ENCODE measurements at regions not wholly inside any gene's neighbourhood (a gene's known extent, or its start where the extent isn't known, plus 50 kb on each side); places are given as distances from the start of the nearest gene placed in this dataset.

- peaks cover 3% of the 10 kb centered on the region for H3K9me3 ChIP-seq (ENCODE audit: control insufficient read depth, insufficient read depth, low read length)
- no peak overlapping the region for H3K4me3 ChIP-seq (ENCODE audit: low read depth, low read length)
- no peaks in the 10 kb centered on the region for H3K4me1 ChIP-seq (ENCODE audit: control insufficient read depth, insufficient read depth, low read length)
- H3K36me3 ChIP-seq (ENCODE audit: control insufficient read depth, insufficient read depth, low read length): no peaks in the 10 kb centered on the region
- DNase-seq (ENCODE audit: low read depth in 4 of 6, low spot score in 6 of 6): no peak
- H3K27ac ChIP-seq (ENCODE audit: low read depth, low read length): no peak overlapping the region
- no peaks in the 10 kb centered on the region for H3K27me3 ChIP-seq (ENCODE audit: control insufficient read depth, insufficient read depth, low read length)
These were observed 103.7 kb downstream of the CYP26B1 start for GRCh38 chr2:72043985-72044384.

DNA sequence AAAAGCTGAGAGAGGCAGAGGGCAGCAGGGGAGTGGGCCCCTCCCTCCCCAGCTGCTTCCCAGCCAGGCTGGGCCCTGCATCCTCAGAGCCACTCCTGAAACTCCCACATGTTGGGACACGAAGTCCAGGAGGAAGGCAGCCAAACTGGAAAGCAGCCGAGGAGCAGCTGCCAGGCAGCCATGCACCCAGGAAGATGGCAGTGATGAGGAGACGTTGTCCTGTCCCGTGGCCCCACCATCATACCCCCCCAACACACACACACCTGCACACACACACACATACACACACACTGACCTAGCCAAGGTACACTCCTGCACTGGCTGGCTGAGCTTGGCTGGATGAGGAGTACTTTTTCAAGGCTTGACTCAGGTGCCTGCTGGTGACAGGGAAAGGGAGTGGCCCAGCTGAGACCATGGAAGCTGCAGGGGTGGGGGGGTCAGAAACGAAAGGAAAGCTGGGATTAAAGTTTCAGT is 106.0 kb downstream of the CYP26B1 start:
- WGBS (ENCODE audit: insufficient coverage): 68% methylated on average over 4 of the region's 5 CpGs

DNA sequence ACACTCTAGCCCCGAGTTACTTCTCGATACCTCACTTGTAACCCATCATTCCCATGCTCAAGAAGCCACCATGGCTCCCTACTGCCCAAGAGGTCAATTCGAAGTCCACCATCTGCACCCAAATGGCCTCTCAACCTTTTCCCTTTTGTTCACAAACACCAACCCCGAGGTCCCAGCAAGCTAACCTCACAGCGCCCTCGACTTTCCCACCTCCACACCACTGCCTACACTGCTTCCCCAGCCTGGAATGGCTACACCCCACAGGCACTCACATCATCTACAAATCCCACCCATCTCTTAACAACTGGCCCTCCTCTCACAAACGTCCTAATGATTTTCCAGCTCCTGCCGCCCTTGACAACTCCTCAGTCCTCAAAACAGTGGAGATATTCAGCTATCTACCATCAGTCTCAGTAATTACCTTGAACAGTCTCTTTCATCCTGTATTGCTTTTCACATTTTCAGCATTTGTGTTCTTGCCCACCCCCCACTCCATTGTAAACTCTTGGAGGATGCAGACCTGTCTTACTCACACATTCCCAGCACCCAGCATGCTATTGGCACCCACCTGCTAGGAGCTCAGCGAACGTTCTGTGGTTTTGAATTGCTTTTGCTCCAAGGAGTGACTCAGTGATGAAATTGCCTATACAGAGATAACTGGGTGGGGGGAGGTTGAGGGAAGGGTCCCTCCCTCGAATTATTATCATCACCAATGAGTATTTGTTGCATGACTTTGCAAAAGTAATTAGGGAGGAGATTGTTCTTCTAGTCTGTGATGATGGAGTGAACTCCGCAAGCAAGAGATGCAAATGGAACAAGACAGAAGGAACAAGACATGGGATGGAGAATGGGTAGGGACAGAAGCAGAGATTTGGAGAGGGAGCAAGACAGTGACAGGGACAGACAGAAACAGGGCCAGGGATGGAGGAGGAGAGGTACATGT is 106.8 kb downstream of the CYP26B1 start:
- Histone ChIP-seq H3K9me3 (ENCODE audit: control insufficient read depth, insufficient read depth, low read length) (peaks cover 3% of the 10 kb centered on the region), H3K27ac (ENCODE audit: low read depth, low read length) (no peak overlapping the region), H3K4me1 (ENCODE audit: control insufficient read depth, insufficient read depth, low read length) (no peaks in the 10 kb centered on the region), H3K4me3 (ENCODE audit: low read depth, low read length) (no peak overlapping the region), H3K27me3 (ENCODE audit: control insufficient read depth, insufficient read depth, low read length) (no peaks in the 10 kb centered on the region), H3K36me3 (ENCODE audit: control insufficient read depth, insufficient read depth, low read length) (no peaks in the 10 kb centered on the region)
- no peak for DNase-seq (ENCODE audit: low read depth in 4 of 6, low spot score in 6 of 6)
- 83% methylated on average over 9 of the region's 12 CpGs for WGBS (ENCODE audit: insufficient coverage)

More for the DNA sequence above, 106.0 kb downstream of the CYP26B1 start:
- no peak for DNase-seq (ENCODE audit: low read depth in 4 of 6, low spot score in 6 of 6)
- no peaks in the 10 kb centered on the region for H3K4me1 ChIP-seq (ENCODE audit: control insufficient read depth, insufficient read depth, low read length)
- peaks cover 3% of the 10 kb centered on the region for H3K9me3 ChIP-seq (ENCODE audit: control insufficient read depth, insufficient read depth, low read length)
- no peaks in the 10 kb centered on the region for H3K36me3 ChIP-seq (ENCODE audit: control insufficient read depth, insufficient read depth, low read length)
- H3K4me3 ChIP-seq (ENCODE audit: low read depth, low read length): no peak overlapping the region
- no peak overlapping the region for H3K27ac ChIP-seq (ENCODE audit: low read depth, low read length)
- H3K27me3 ChIP-seq (ENCODE audit: control insufficient read depth, insufficient read depth, low read length): no peaks in the 10 kb centered on the region

DNA sequence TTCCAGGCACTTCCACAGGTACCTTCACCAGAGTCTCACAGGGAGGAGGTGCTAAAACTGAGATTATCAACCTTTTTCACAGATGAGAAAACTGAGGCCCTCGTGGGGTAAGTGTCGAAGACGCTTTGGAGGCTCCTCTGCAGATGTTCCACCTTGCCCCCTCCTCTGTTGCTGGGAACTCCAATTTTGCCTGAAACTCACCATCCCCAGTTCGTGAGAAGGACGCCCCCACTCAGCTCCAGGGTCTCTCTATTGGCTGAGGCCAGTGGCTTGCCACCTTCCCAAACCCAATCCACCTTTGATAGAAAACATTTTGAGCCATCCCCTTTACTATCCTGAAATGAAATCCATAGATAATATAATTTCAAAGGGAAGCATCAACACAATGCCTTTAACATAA is 109.1 kb downstream of the CYP26B1 start:
- 85% methylated on average over 4 of the region's 5 CpGs for WGBS (ENCODE audit: insufficient coverage)

GRCh38 chr2:72037261-72037666 is 110.4 kb downstream of the CYP26B1 start:
- DNase-seq (ENCODE audit: low read depth in 4 of 6, low spot score in 6 of 6): no peak
- no peaks in the 10 kb centered on the region for H3K27me3 ChIP-seq (ENCODE audit: control insufficient read depth, insufficient read depth, low read length)
- H3K36me3 ChIP-seq (ENCODE audit: control insufficient read depth, insufficient read depth, low read length): no peaks in the 10 kb centered on the region
- H3K27ac ChIP-seq (ENCODE audit: low read depth, low read length): no peak overlapping the region
- no peaks in the 10 kb centered on the region for H3K9me3 ChIP-seq (ENCODE audit: control insufficient read depth, insufficient read depth, low read length)
- H3K4me3 ChIP-seq (ENCODE audit: low read depth, low read length): no peak overlapping the region
- no peaks in the 10 kb centered on the region for H3K4me1 ChIP-seq (ENCODE audit: control insufficient read depth, insufficient read depth, low read length)
- WGBS (ENCODE audit: insufficient coverage): 85% methylated on average over 5 of the region's 5 CpGs

More for the DNA sequence above, 109.1 kb downstream of the CYP26B1 start:
- H3K27me3 ChIP-seq (ENCODE audit: control insufficient read depth, insufficient read depth, low read length): no peaks in the 10 kb centered on the region
- H3K4me3 ChIP-seq (ENCODE audit: low read depth, low read length): no peak overlapping the region
- DNase-seq (ENCODE audit: low read depth in 4 of 6, low spot score in 6 of 6): no peak
- H3K9me3 ChIP-seq (ENCODE audit: control insufficient read depth, insufficient read depth, low read length): no peaks in the 10 kb centered on the region
- H3K4me1 ChIP-seq (ENCODE audit: control insufficient read depth, insufficient read depth, low read length): no peaks in the 10 kb centered on the region
- H3K36me3 ChIP-seq (ENCODE audit: control insufficient read depth, insufficient read depth, low read length): no peaks in the 10 kb centered on the region
- H3K27ac ChIP-seq (ENCODE audit: low read depth, low read length): no peak overlapping the region

- no peak for DNase-seq (ENCODE audit: low read depth in 4 of 6, low spot score in 6 of 6)
- WGBS (ENCODE audit: insufficient coverage): 90% methylated on average over 5 of the region's 6 CpGs
- Histone ChIP-seq H3K4me1 (ENCODE audit: control insufficient read depth, insufficient read depth, low read length) (no peaks in the 10 kb centered on the region), H3K9me3 (ENCODE audit: control insufficient read depth, insufficient read depth, low read length) (no peaks in the 10 kb centered on the region), H3K4me3 (ENCODE audit: low read depth, low read length) (no peak overlapping the region), H3K27ac (ENCODE audit: low read depth, low read length) (no peak overlapping the region), H3K36me3 (ENCODE audit: control insufficient read depth, insufficient read depth, low read length) (no peaks in the 10 kb centered on the region), H3K27me3 (ENCODE audit: control insufficient read depth, insufficient read depth, low read length) (no peaks in the 10 kb centered on the region)
These were observed 111.1 kb downstream of the CYP26B1 start for GRCh38 chr2:72036595-72036994.

DNA sequence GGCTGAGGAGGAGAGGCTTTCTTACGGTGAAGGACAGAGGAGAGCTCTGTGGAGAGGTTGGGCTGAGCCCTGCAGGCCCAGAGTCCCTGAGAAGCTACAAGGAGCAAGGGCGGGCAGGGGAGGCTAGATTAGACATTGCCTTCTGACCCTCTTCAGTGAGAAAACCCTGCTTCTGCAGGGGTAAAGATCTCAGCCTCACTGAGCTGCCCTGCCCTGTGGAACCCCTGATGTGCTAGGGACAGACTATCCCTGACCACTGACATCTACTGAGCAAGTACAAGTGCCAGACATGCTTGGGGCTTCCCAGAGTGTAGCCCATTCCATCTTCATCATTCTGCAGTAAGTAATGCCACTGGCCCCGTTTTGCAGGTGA is 111.5 kb downstream of the CYP26B1 start:
- Histone ChIP-seq H3K36me3 (ENCODE audit: control insufficient read depth, insufficient read depth, low read length) (no peaks in the 10 kb centered on the region), H3K4me1 (ENCODE audit: control insufficient read depth, insufficient read depth, low read length) (no peaks in the 10 kb centered on the region)
- WGBS (ENCODE audit: insufficient coverage): 100% methylated on average over 3 of the region's 3 CpGs

DNA sequence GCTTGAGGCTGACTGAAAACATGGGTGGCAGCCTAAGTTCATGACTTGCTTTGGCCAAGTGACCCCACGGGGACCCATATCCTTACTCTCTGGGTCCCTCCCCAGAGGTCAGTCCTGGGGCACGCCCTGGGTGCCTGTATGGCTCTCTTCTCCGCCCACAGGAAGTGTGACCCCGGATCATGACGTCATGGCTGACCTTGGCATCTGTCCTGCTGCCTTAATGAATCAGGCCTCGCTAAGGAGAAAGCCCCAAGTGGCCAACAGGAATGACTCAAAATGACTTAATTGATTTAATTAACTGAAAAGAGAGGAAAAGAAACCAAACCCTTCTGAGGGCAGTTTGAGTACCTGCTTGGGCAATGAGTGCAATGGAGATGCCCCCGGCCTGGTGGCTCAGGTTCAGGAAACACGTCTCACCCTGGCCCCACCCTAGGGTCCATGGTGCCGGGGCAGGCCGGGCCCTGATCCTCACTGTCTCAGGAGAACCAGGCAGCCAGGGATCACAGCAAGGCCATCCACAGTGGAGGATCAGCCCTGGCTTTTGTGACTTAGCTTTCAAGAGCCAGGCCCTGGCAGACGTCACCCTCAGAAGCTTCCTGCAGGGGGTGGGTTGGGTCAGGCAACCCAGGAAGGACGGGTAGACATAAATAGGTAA is 112.0 kb downstream of the CYP26B1 start:
- H3K27me3 ChIP-seq (ENCODE audit: control insufficient read depth, insufficient read depth, low read length): no peaks in the 10 kb centered on the region
- H3K4me1 ChIP-seq (ENCODE audit: control insufficient read depth, insufficient read depth, low read length): no peaks in the 10 kb centered on the region
- H3K27ac ChIP-seq (ENCODE audit: low read depth, low read length): no peak overlapping the region
- 79% methylated on average over 12 of the region's 12 CpGs for WGBS (ENCODE audit: insufficient coverage)
- H3K9me3 ChIP-seq (ENCODE audit: control insufficient read depth, insufficient read depth, low read length): no peaks in the 10 kb centered on the region
- no peaks in the 10 kb centered on the region for H3K36me3 ChIP-seq (ENCODE audit: control insufficient read depth, insufficient read depth, low read length)
- H3K4me3 ChIP-seq (ENCODE audit: low read depth, low read length): no peak overlapping the region
- no peak for DNase-seq (ENCODE audit: low read depth in 4 of 6, low spot score in 6 of 6)

More for the DNA sequence above, 111.5 kb downstream of the CYP26B1 start:
- H3K4me3 ChIP-seq (ENCODE audit: low read depth, low read length): no peak overlapping the region
- DNase-seq (ENCODE audit: low read depth in 4 of 6, low spot score in 6 of 6): no peak
- H3K27me3 ChIP-seq (ENCODE audit: control insufficient read depth, insufficient read depth, low read length): no peaks in the 10 kb centered on the region
- H3K27ac ChIP-seq (ENCODE audit: low read depth, low read length): no peak overlapping the region
- H3K9me3 ChIP-seq (ENCODE audit: control insufficient read depth, insufficient read depth, low read length): no peaks in the 10 kb centered on the region

- no peaks in the 10 kb centered on the region for H3K9me3 ChIP-seq (ENCODE audit: control insufficient read depth, insufficient read depth, low read length)
- no peaks in the 10 kb centered on the region for H3K36me3 ChIP-seq (ENCODE audit: control insufficient read depth, insufficient read depth, low read length)
- H3K4me3 ChIP-seq (ENCODE audit: low read depth, low read length): no peak overlapping the region
- no peaks in the 10 kb centered on the region for H3K27me3 ChIP-seq (ENCODE audit: control insufficient read depth, insufficient read depth, low read length)
- no peak for DNase-seq (ENCODE audit: low read depth in 4 of 6, low spot score in 6 of 6)
- no peaks in the 10 kb centered on the region for H3K4me1 ChIP-seq (ENCODE audit: control insufficient read depth, insufficient read depth, low read length)
- H3K27ac ChIP-seq (ENCODE audit: low read depth, low read length): no peak overlapping the region
- WGBS (ENCODE audit: insufficient coverage): 94% methylated on average over 11 of the region's 14 CpGs
These were observed 113.1 kb downstream of the CYP26B1 start for GRCh38 chr2:72034353-72035095.
